ENCODE measurements at regions not wholly inside any gene's neighbourhood (a gene's known extent, or its start where the extent isn't known, plus 50 kb on each side); places are given as distances from the start of the nearest gene placed in this dataset.
"Not testable (repeated sequence)": the region's sequence is repeated elsewhere in the genome, so short reads cannot be mapped to it uniquely, and the experiment has no call there.

DNA sequence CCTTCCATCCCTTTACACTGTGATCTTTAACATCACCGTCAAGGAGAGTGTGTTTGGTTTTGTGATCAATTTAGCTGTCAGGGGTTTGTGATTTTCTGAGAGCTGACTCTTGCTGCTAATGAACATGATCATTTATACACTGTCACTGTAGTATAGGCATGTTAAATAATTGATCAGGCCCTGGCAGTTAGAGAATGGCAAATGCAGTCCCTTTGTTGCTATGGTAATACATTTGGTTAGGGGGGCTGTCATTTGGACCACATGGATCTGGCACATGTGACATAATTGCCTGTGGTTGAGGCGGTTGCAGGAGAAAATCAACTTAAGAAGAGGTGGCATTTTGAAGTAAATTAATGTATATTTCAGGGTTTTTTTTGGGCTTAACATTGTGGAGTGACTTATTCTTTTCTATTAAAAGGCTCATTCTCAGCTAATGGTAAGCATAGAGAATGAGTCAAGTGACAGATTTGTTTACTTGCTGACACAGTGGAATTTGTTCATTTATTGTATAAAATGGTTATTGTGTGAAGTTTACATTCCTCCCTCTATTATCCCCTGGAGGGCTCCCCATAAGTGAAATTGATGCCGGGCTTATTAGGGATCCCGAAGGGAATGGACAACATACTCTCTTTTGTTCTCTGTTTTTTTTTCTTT, 114.0 kb downstream of the FHIP1A start:
- DNase-seq: no peak

GRCh38 chr4:151524610-151525009, 115.6 kb downstream of the FHIP1A start:
- DNase-seq: peak in 1 of 2 experiments; percentile 0

- not testable (repeated sequence) for DNase-seq
These were observed 117.5 kb downstream of the FHIP1A start for GRCh38 chr4:151526489-151526888.

- DNase-seq: no peak
These were observed 118.7 kb downstream of the FHIP1A start for GRCh38 chr4:151527699-151528098.

DNA sequence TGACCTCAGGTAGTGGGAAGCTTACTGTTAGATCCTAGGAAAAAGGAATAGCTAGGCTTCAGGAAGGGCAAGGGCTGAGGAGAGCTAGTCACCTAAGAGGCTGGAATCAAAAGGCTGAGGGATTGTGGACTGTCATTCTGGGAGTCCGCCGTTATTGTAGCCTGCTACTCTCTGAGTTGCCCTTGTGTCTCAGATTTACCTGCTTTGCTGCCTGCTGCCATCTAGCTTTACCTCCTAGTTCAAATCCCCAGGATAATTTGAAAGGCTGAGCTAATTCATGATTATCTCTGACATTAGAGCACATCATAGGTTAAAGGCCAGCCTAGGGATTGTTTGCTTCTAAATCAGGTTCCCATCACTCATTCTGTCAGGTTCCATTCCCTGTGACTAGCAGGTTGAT, 120.2 kb downstream of the FHIP1A start:
- DNase-seq: no peak

- no peak for DNase-seq
These were observed 121.3 kb downstream of the FHIP1A start for GRCh38 chr4:151530230-151530629.

GRCh38 chr4:151530783-151531182, 121.8 kb downstream of the FHIP1A start:
- no peak for DNase-seq

GRCh38 chr4:151532001-151532708, 123.2 kb downstream of the FHIP1A start:
- DNase-seq: no peak

DNA sequence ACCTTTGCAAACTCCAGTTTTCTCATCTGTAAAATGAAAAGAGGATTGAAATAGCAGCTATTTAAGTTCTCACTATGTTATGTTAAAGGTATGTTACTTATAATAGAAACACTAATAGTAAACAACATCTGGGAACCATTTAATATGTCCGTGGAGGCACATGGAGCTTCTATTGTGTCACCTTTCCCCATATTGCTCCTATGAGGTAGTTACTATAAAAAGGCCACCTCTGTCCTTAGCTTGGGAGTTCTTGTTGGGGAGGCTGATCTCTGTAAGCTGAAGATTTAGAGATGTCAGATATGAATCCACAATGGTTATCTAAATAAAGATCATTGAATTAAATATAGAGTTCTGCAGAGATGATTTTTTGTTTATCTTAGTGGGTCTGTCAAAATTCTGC, 125.2 kb downstream of the FHIP1A start:
- DNase-seq: no peak

DNA sequence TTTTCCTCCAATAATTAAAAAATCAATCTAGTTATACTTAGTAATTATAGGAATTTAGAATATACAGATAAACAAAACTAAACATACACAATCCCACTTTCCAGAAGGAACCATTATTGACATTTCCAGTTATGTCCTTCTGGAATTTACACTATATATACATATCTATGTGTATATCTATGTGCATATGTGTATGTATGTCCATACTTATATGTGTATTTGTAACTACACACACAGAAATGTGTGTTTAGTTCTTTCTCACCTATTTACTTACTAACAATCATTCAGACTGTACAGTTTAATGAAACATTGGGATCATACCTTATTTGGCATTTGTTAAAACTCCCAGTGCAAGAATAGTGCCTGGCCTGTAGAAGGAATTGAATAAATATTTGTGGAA, 126.4 kb downstream of the FHIP1A start:
- DNase-seq: no peak

GRCh38 chr4:151537687-151538086, 128.7 kb downstream of the FHIP1A start:
- DNase-seq: no peak

GRCh38 chr4:151538963-151539362, 130.0 kb downstream of the FHIP1A start:
- no peak for DNase-seq

GRCh38 chr4:151540728-151541388, 131.9 kb downstream of the FHIP1A start:
- no peak for DNase-seq

DNA sequence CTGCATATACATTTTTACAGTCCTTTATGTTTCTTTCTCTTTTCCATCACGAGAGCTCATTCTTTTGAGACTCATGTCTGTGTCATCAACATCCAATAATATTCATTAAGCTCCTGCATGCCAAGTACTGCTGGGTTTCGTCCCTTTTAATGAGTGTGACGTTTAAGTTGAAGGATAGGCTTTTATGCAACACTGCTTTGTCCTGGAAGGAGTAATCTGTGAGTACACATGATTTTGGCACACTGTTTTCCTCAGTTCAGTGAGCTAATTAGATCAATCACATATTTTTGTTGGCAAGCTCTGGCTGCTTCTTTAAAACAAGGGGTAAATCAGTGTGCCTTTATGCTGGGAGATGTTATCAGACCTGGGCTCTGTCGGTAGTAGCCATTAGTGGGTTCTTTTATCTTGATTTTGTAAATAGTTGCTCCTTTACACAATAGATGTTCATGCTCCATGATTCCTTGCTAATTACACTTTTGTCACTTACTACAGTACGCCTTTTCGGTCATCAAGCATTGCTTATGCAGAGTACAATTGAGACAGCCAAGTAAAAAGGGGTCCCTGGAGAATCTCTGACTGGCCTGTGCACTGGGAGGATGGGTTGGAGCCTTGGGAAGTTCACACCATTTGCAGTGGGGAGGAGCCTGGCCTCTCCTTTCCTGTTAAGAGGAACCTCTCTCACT, 132.6 kb downstream of the FHIP1A start:
- no peak for DNase-seq

DNA sequence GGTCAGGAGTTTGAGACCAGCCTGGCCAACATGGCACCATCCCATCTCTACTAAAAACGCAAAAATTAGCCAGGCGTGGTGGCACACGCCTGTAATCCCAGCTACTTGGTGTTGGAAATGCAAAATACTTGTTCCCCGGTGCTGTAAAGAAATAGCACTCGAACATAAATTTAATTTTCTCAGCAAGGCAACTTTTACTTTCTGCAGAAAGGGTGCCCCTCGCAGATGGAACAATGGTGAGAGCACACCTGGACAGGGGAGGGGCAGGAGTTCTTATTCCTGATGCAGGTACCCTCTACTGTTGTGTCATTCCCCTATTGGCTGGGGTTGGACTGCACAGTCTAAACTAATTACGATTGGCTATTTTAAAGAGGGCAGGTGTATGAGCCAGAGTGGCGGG, 139.7 kb downstream of the FHIP1A start:
- no peak for DNase-seq

DNA sequence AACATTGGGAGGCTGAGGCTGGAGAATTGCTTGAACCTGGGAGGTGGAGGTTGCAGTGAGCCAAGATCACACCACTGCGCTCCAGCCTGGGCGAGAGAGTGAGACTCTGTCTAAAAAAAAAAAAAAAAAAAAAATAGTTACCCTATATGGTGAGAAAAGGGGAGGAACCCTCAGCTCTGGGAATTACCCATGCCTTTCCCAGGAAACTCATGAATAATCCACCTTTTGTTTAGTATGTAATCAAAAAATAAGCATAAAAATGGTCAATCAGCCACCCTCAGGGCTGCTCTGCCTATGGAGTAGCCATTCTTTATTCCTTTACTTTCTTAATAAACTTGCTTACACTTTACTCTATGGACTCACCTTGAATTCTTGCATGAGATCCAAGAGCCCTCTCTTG, 140.4 kb downstream of the FHIP1A start:
- not testable (repeated sequence) for DNase-seq

DNA sequence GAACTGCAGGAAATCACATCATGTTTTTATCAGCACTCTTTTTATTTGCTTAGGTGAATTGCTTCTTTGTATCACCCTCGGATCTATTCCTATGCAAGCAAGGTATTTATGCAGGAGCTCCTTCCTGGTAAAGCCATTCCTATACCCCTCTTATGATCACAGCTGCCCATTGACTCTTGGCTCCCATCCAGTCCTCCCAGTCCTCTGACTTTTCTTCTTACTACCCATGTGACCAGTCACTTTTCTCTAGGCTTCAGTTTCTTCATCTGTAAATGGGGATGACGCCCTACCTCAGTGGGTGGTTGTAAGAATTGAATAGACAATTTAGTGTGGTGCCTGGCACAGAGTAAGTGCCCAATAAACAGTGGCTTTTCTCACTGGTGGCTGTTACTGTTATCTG, 144.9 kb downstream of the FHIP1A start:
- DNase-seq: no peak

- no peak for DNase-seq
These were observed 146.4 kb downstream of the FHIP1A start for GRCh38 chr4:151555151-151555945.

GRCh38 chr4:151558496-151559113, 149.6 kb downstream of the FHIP1A start:
- DNase-seq: no peak

DNA sequence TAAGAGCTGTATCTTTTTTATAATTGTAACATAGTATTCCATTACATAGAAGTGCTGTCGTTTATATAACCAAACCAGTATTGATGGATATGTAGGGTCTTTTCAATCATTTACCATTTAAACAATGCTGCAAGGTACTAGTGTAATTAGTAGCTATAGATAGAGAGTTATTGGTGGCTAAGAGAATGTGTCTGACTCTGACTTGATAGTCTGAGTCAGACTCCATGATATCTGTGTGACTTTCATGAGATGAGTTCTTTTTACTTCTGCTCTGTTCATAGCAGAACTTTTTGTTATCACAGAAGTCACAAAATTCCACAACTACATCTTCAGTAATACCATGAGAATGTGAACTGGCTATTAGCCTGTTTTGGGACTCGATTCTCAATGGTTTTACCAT, 150.6 kb downstream of the FHIP1A start:
- no peak for DNase-seq

DNA sequence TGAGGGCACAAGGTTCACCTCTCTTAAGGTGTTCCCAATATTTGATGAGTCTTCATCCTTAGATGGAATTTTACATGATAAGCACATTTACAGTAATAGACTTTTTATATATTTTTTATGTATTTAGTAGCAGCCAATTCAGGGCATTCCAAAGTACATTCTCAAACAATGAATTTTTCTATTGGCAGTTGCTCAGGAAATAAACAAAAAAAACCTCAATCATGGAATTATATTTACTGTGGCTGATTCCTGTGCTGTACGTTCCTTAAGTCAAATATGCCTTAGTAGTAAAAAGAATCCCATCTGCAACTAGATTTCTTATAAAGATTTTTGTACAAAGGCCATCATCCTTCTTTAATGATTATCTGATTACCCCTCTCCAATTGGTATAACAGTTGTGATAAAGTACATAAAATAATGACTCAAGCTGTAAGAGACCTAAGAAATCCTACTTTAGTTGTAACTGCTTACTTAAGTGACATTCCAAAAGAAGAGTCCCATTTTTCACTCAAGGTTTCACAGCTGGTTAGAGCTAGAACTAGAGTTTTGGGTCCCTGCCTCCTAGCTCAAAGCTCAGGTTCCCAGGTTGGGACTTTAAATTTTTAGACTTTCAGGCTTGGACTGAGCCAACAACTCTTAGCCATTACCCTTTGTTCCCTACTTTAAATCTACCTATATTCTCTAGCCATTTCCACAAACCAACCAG, 152.7 kb downstream of the FHIP1A start:
- no peak for DNase-seq

- DNase-seq: peak in 1 of 2 experiments; percentile 10
These were observed 154.2 kb downstream of the FHIP1A start for GRCh38 chr4:151563194-151563593.
